HuH-7 (cell line): ENCODE measurements at regions not wholly inside any gene's neighbourhood (a gene's known extent, or its start where the extent isn't known, plus 50 kb on each side); places are given as distances from the start of the nearest gene placed in this dataset.
"Not testable (repeated sequence)": the region's sequence is repeated elsewhere in the genome, so short reads cannot be mapped to it uniquely, and the experiment has no call there.

Source experiments
- DNase-seq: peaks from one replicate; pipeline ENCODE4 v3.0.0; 2011; ENCODE audit warnings: low spot score

- DNase-seq: no peak
These were observed 372.4 kb downstream of the OSR1 start for GRCh38 chr2:18986046-18986445.

- DNase-seq: no peak
These were observed 377.5 kb downstream of the OSR1 start for GRCh38 chr2:18980786-18981430.

- no peak for DNase-seq
These were observed 378.2 kb downstream of the OSR1 start for GRCh38 chr2:18980104-18980785.

- no peak for DNase-seq
These were observed 381.0 kb downstream of the OSR1 start for GRCh38 chr2:18977409-18977808.

- DNase-seq: no peak
These were observed 382.1 kb downstream of the OSR1 start for GRCh38 chr2:18976168-18976961.

- no peak for DNase-seq
These were observed 382.8 kb downstream of the OSR1 start for GRCh38 chr2:18975506-18976167.

- no peak for DNase-seq
These were observed 382.3 kb upstream of the NT5C1B start for GRCh38 chr2:18971628-18972027.

GRCh38 chr2:18971069-18971378 lies 381.7 kb upstream of the NT5C1B start:
- no peak for DNase-seq

GRCh38 chr2:18966131-18966530 lies 376.8 kb upstream of the NT5C1B start:
- DNase-seq: no peak

GRCh38 chr2:18963739-18964256 lies 374.4 kb upstream of the NT5C1B start:
- not testable (repeated sequence) for DNase-seq

GRCh38 chr2:18961991-18962421 lies 372.6 kb upstream of the NT5C1B start:
- no peak for DNase-seq

GRCh38 chr2:18959952-18960717 lies 370.8 kb upstream of the NT5C1B start:
- no peak for DNase-seq

GRCh38 chr2:18959200-18959599 lies 369.8 kb upstream of the NT5C1B start:
- DNase-seq: no peak

- DNase-seq: no peak
These were observed 368.5 kb upstream of the NT5C1B start for GRCh38 chr2:18957909-18958308.

- DNase-seq: no peak
These were observed 361.0 kb upstream of the NT5C1B start for GRCh38 chr2:18950361-18950851.

GRCh38 chr2:18949871-18950270 lies 360.5 kb upstream of the NT5C1B start:
- DNase-seq: no peak

GRCh38 chr2:18940184-18940583 lies 350.8 kb upstream of the NT5C1B start:
- no peak for DNase-seq

GRCh38 chr2:18939740-18940139 lies 350.4 kb upstream of the NT5C1B start:
- not testable (repeated sequence) for DNase-seq

GRCh38 chr2:18934886-18935285 lies 345.5 kb upstream of the NT5C1B start:
- DNase-seq: no peak

- no peak for DNase-seq
These were observed 343.5 kb upstream of the NT5C1B start for GRCh38 chr2:18932853-18933252.

GRCh38 chr2:18930971-18931370 lies 341.6 kb upstream of the NT5C1B start:
- DNase-seq: no peak
